NB4 (cell line): ENCODE measurements at regions not wholly inside any gene's neighbourhood (a gene's known extent, or its start where the extent isn't known, plus 50 kb on each side); places are given as distances from the start of the nearest gene placed in this dataset.
A peak's percentile ranks its signal among the peaks of the same experiment; 100 is the strongest.

Source experiments
- DNase-seq: peaks from one replicate; pipeline ENCODE4 v3.0.0; 2010; ENCODE audit warnings: low read depth
- H3K4me3 ChIP-seq: one replicate; pipeline ENCODE4 v1.5.1; 2011; ENCODE audit warnings: mild to moderate bottlenecking, low read depth, low read length, moderate library complexity
- MAX ChIP-seq: IDR thresholded peaks from 2 replicates; pipeline ENCODE4 v1.6.1; 2011; ENCODE audit warnings: low read depth, low read length
- MYC ChIP-seq: IDR thresholded peaks from 2 replicates; pipeline ENCODE4 v1.6.1; 2011; ENCODE audit warnings: low read depth, low read length
- POLR2A ChIP-seq: IDR thresholded peaks from 2 replicates; pipeline ENCODE4 v1.6.1; 2011; ENCODE audit warnings: mild to moderate bottlenecking; ENCODE audit not compliant: insufficient read length; ENCODE audit errors: extremely low read depth
- TF ChIP-seq, protein P1 (sequence below): IDR thresholded peaks from one replicate; pipeline ENCODE4 v1.5.1; 2012; ENCODE audit warnings: low read depth, low read length

- no peak overlapping the region for H3K4me3 ChIP-seq
- DNase-seq: no peak
- TF ChIP-seq, protein P1, sequence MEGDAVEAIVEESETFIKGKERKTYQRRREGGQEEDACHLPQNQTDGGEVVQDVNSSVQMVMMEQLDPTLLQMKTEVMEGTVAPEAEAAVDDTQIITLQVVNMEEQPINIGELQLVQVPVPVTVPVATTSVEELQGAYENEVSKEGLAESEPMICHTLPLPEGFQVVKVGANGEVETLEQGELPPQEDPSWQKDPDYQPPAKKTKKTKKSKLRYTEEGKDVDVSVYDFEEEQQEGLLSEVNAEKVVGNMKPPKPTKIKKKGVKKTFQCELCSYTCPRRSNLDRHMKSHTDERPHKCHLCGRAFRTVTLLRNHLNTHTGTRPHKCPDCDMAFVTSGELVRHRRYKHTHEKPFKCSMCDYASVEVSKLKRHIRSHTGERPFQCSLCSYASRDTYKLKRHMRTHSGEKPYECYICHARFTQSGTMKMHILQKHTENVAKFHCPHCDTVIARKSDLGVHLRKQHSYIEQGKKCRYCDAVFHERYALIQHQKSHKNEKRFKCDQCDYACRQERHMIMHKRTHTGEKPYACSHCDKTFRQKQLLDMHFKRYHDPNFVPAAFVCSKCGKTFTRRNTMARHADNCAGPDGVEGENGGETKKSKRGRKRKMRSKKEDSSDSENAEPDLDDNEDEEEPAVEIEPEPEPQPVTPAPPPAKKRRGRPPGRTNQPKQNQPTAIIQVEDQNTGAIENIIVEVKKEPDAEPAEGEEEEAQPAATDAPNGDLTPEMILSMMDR: no peak
- TF ChIP-seq MAX: no peak
These were observed 370.6 kb upstream of the UBE2E3 start for GRCh38 chr2:180609626-180610340.

DNA sequence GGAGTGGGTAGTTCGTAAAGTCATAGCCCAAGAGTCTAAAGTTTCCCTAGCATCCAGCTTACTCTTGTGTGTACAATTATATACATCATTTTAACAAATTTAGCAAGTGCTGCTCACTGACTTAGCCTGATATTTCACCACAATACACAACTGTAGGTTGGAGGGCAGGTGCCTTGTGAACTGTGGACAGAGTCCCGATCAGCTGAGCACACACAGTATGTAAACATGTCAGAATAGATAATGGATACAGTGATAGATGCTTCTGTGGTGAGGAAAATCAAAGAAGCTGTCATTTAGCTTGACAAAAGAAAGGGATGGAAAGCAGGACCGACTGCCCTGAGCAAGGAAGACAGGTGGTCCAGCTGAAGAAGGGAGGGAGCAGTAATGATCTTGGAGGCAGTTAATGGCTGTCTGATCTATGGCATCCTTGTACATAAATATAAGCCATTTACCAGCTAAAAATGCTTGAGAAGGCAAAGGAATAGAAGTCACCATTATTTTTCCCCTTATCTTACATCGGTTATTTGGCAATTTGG, 372.8 kb upstream of the UBE2E3 start:
- TF ChIP-seq POLR2A (no peak), MAX (no peak), MYC (no peak)
- TF ChIP-seq, protein P1: no peak
- DNase-seq: no peak

DNA sequence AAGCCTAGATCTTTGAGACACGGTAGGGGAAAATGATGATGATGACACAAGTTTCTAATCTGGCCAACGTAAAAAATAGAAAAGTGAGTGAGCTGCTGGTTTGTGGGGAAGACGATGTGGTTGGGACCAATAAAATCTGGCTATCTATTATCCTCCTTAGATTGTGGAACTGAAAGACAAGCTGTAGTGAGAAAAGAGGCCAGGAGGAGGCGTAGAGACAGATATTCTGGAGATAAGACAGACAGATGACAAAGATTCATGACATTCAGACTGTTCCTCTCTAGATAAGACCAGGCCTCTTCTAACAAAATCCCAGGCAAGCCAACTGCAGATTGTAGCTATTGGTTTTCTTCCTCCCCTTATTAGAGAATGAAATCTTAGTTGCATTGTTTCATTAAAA, 376.3 kb upstream of the UBE2E3 start:
- DNase-seq: peak; percentile 37
- no peak overlapping the region for H3K4me3 ChIP-seq
- TF ChIP-seq, protein P1: peak; percentile 38
- no peak for TF ChIP-seq MYC

More for the DNA sequence above, 372.8 kb upstream of the UBE2E3 start:
- no peak overlapping the region for H3K4me3 ChIP-seq

DNA sequence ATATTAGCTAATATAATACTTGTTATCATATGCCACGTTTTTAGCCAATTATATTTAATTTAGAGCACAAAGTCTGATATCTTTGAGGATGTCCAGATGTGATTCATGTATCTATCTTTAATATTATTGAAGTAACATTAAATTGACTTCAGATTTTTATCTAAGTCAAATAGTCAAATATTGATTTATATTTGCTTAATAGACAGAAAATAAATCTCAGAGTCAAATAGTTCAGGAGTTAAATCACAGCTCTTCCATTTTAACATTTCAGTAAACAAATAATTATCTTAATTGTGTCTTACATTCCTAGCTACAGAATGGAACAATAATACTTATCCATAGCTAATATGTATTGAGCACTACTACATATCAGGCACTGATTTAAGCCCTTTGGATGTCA, 379.4 kb upstream of the UBE2E3 start:
- TF ChIP-seq POLR2A (no peak), MAX (no peak), MYC (no peak)
- TF ChIP-seq, protein P1: no peak
- no peak for DNase-seq
- H3K4me3 ChIP-seq: no peak overlapping the region

DNA sequence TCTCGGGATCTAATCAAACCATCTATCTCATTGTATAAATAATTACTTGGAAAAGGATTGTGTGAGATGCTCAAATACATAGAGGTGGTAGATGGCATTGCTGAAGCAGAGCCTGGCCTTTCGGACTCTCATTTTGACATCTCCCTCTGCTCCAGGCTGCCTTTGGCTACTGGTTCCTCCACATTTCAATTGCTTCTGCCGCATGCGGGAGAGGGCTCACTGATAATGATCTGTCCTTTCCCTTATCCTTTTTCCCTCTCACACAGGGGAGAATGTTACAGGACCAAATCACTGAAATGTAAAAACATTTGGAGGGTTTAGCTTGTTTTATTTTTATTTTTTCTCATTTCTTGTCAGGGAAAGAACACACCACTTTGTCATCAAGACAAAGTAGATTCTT, 380.6 kb upstream of the UBE2E3 start:
- DNase-seq: no peak
- no peak for TF ChIP-seq MAX
- no peak for TF ChIP-seq MYC
- TF ChIP-seq, protein P1: no peak
- no peak overlapping the region for H3K4me3 ChIP-seq

DNA sequence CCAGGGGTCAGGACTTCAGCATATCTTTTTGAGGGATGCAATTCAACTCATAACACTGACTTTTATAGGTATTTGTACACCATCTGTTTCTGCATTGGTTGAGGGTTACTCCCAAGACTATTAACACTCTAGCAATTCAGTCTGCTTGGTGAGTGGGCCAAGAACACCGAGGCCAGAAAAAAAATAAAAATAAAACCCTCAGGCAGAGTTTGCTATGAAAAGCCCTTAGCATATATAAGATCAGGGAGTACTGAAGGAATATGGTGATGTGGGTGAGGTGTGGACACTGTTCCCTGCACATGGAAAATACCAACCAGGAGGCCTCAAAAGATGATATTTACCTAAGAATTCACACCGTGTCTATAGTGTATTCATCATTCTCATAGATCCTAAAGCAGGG, 383.2 kb upstream of the UBE2E3 start:
- no peak overlapping the region for H3K4me3 ChIP-seq
- DNase-seq: no peak
- TF ChIP-seq MAX: no peak
